ENCODE measurements at regions not wholly inside any gene's neighbourhood (a gene's known extent, or its start where the extent isn't known, plus 50 kb on each side); places are given as distances from the start of the nearest gene placed in this dataset.
"Not testable (repeated sequence)": the region's sequence is repeated elsewhere in the genome, so short reads cannot be mapped to it uniquely, and the experiment has no call there.

GRCh38 chr17:77064598-77064997 is 76.2 kb upstream of the SEC14L1 start:
- Histone ChIP-seq H3K27ac (replicated peaks) (no peak overlapping the region), H3K4me3 (replicated peaks; ENCODE audit: insufficient read depth, low read length) (no peak overlapping the region)
- TF ChIP-seq REST (IDR thresholded peaks at IDR 0.05; ENCODE audit: insufficient replicate concordance, low read depth) (no peak), CTCF (IDR thresholded peaks at IDR 0.05; ENCODE audit: insufficient read depth, low read length) (no peak), POLR2AphosphoS5 (IDR thresholded peaks at IDR 0.05; ENCODE audit: low read depth) (no peak), GABPA (IDR thresholded peaks at IDR 0.05; ENCODE audit: low read depth) (no peak), SPI1 (IDR thresholded peaks at IDR 0.05; ENCODE audit: borderline replicate concordance, low read depth) (no peak)

GRCh38 chr17:77066165-77066564 is 74.6 kb upstream of the SEC14L1 start:
- H3K27ac ChIP-seq (replicated peaks) = no peak overlapping the region
- TF ChIP-seq REST (IDR thresholded peaks at IDR 0.05; ENCODE audit: insufficient replicate concordance, low read depth) (no peak), SPI1 (IDR thresholded peaks at IDR 0.05; ENCODE audit: borderline replicate concordance, low read depth) (no peak), GABPA (IDR thresholded peaks at IDR 0.05; ENCODE audit: low read depth) (no peak), CTCF (IDR thresholded peaks at IDR 0.05; ENCODE audit: insufficient read depth, low read length) (no peak), POLR2AphosphoS5 (IDR thresholded peaks at IDR 0.05; ENCODE audit: low read depth) (no peak)
- no peak overlapping the region for H3K4me3 ChIP-seq (replicated peaks; ENCODE audit: insufficient read depth, low read length)
- DNase-seq (ENCODE audit: low read depth in 1 of 2, low spot score in 1 of 2) = no peak
- no peaks in the 10 kb centered on the region for H3K27me3 ChIP-seq (ENCODE audit: insufficient read depth, poor library complexity, severe bottlenecking)

More at GRCh38 chr17:77064598-77064997, 76.2 kb upstream of the SEC14L1 start:
- no peaks in the 10 kb centered on the region for H3K27me3 ChIP-seq (ENCODE audit: insufficient read depth, poor library complexity, severe bottlenecking)
- DNase-seq (ENCODE audit: low read depth in 1 of 2, low spot score in 1 of 2) = no peak

GRCh38 chr17:77066726-77067409 is 73.9 kb upstream of the SEC14L1 start:
- H3K27me3 ChIP-seq (ENCODE audit: insufficient read depth, poor library complexity, severe bottlenecking); H3K4me3 ChIP-seq (replicated peaks; ENCODE audit: insufficient read depth, low read length); H3K27ac ChIP-seq (replicated peaks): not testable (repeated sequence)
- DNase-seq (ENCODE audit: low read depth in 1 of 2, low spot score in 1 of 2) = peak in 1 of 2 experiments; percentile 32
- peak; percentile 66 for TF ChIP-seq CTCF (IDR thresholded peaks at IDR 0.05; ENCODE audit: insufficient read depth, low read length)

- TF ChIP-seq POLR2AphosphoS5 (IDR thresholded peaks at IDR 0.05; ENCODE audit: low read depth) = no peak
- no peak for TF ChIP-seq CTCF (IDR thresholded peaks at IDR 0.05; ENCODE audit: insufficient read depth, low read length)
- TF ChIP-seq REST (IDR thresholded peaks at IDR 0.05; ENCODE audit: insufficient replicate concordance, low read depth) = no peak
- no peak for TF ChIP-seq SPI1 (IDR thresholded peaks at IDR 0.05; ENCODE audit: borderline replicate concordance, low read depth)
- TF ChIP-seq GABPA (IDR thresholded peaks at IDR 0.05; ENCODE audit: low read depth) = no peak
- Histone ChIP-seq H3K4me3 (replicated peaks; ENCODE audit: insufficient read depth, low read length) (no peak overlapping the region), H3K27me3 (ENCODE audit: insufficient read depth, poor library complexity, severe bottlenecking) (no peaks in the 10 kb centered on the region), H3K27ac (replicated peaks) (no peak overlapping the region)
- no peak for DNase-seq (ENCODE audit: low read depth in 1 of 2, low spot score in 1 of 2)
Observed at GRCh38 chr17:77068915-77069314, 71.9 kb upstream of the SEC14L1 start.

Data from HL-60 (cell line).